Limb (tissue), 2 donors: ENCODE measurements at regions not wholly inside any gene's neighbourhood (a gene's known extent, or its start where the extent isn't known, plus 50 kb on each side); places are given as distances from the start of the nearest gene placed in this dataset.
A peak's percentile ranks its signal among the peaks of the same experiment; 100 is the strongest.
"Not testable (repeated sequence)": the region's sequence is repeated elsewhere in the genome, so short reads cannot be mapped to it uniquely, and the experiment has no call there.

Experiments used
- DNase-seq, 2 donors: peaks; one replicate each; pipeline ENCODE4 v3.0.0-alpha.2; 2016; ENCODE audit errors: extremely low spot score in 2 of 2

DNA sequence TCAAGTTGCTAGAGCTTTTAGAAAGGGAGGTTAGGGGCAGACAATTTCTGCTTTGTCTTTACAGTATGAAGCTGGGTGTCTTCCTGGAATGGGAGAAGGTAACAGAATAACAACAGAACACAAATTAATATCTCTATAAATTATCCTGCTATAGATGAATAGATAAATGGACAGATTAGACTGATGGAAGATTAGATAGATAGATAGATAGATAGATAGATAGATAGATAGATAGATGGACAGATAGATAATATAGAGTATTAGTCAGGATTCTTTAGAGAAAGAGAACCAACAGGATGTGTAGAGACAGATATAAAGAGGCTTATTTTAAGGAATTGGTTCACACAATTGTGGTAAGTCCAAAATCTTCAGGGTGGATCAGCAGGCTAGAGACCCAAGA is 302.2 kb downstream of the BCL11A start:
- DNase-seq = no peak

DNA sequence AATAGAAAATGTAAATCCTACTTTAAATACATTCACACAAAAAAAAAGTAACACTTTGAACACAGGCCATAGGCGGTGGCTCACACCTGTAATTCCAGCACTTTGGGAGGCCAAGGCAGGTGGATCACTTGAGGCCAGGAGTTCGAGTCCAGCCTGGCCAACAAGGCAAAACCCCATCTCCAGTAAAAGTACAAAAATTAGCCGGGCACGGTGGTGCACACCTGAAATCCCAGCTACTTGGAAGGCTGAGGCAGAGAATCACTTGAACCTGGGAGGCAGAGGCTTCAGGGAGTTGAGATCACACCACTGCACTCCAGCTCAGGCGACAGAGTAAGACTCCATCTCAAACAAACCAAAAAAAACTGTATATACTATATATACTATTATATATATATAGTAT is 303.6 kb downstream of the BCL11A start:
- no peak for DNase-seq

DNA sequence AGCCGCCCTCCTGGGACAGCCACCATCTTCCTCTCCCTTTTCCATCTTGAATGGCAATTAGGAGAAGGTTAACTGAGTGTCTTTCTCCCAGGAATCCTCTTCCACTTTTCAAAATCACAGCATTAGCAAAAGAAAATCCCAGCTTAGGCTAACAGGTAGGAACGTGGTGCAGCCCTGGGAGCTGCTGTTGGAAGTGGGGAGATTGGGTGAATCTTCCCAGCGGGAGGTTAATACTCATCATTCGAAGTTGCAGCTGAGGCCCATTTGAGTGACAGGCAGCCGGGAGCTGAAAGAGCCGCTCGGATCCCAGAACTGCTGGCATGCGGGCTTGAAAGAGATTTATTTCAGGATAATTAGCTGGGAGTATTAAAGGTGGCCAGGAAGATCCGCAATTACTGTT is 306.0 kb downstream of the BCL11A start:
- no peak for DNase-seq

DNA sequence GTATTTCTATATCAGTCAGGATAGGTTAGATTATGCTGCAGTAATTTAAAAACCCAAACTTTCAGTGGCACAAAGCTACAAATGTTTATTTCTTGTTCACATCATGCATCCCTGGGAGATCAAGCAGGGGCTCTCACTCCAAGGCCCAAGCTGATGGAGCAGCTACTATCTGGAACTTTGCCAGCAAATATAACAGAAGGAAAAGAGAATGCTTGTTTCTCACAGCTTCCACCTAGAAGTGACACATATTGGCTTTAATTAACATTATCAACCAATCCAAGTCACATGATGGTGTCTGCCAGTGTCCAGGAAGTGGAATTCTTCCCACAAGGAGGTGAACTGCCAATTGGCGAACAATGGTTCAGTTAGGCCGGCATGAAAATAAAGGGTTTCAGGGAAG is 306.9 kb downstream of the BCL11A start:
- DNase-seq = no peak

DNA sequence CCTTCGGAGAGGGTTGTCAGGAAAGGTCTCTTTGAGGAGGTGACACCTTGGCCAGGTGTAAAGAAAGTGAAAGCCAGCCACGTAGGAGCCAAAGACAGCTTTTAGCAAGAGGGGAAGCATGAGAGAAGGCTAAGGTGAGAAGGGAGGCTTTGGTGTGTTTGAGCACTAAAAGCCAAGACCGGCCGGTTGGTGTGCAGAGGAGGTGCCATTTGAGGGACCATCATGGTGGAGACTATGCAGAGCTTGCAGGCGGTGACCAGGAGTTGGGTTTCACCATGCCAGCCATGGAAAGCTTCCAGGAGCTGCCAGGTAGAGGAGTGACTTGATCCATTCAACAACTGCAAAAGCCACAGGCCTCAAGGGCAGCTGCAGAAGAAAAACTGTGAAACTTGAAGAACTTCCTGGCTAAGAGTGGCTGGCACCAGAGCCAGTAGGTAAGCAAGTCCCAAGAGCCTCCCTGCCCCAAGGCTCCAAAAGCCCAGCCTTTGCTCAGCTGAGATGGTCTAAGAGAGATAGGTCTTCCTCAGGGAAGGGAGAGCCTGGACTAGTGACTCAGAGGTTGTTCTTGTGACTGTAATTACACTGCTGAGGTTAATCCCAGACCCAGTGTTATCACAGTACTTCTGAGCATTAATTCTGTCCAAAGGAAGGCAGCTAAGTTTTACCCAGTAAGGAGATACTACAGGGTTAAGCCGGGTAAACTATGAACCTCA is 319.0 kb downstream of the BCL11A start:
- no peak for DNase-seq

DNA sequence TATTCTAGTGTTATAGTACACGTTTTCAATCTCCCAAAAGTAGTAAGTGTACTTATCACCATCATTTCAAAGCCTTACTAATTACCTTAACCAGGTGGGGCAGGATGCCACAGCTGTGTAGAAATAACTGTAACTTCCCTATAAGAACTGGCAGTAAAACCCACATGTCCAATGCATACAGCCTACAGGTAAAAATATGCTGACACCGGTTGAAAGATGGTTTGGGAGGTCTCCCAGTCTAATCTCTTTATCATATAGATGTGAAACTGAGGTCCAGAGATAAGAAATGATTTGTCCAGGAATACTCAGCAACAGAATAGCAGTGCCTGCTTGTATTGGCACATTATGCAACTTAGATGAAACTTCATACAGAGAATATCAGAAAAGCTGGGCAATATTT is 322.9 kb downstream of the BCL11A start:
- DNase-seq = no peak

DNA sequence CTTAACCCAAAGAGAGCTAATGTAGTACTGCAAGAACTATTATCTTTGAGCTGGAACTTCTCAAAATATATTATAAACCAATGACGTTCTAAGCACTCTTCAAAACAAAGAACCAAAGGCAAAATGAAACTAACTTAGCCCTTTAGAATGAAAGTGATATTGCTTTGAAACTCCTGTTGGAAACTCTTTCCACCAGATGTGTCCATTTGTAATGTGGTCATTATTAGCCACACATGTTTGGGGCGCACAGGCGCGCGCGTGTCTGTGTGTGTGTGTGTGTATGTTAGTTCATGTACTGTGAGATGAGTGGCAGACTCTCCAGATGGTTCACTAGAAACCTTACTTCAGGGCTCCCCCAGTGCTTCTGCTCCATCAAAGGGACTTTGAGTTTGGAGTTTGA is 323.4 kb downstream of the BCL11A start:
- DNase-seq = no peak

DNA sequence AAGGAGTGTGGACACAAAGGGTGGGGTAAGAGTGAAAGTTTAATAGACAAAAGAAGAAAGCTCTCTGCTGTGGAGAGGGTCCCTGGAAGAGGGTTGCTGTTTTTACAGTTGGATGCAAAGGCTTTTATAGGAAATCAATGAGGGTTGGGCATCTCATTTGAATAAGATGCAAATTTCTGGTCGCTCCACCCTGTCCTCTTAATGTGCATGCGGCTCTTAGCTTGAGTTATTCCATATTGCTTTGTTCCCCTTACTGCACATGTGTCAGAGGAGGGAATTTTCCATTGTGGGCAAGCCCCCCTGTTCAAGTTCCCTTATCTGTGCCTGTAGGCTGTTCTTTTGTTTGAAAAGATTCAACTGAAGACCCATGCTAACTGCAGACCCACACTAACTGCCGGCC is 326.5 kb downstream of the BCL11A start:
- no peak for DNase-seq

DNA sequence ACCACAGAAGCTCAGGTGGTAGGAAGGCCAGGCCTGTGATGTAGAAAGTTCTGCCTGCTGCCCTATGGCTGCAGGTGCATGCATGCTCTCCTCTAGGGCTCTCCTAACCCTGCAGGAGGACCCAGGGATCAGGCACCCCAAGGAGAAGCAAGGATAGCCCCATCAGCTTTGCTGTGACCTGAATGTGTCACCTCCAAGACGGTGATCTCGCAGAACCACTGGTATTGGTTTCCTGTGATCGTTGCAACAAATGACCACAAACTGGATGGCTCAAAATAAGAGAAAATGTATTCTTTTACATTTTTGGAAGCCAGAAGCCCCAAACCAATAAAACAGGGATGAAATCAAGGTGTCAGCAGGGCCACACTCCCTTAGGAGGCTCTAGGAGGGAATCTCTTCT is 327.3 kb downstream of the BCL11A start:
- no peak for DNase-seq

DNA sequence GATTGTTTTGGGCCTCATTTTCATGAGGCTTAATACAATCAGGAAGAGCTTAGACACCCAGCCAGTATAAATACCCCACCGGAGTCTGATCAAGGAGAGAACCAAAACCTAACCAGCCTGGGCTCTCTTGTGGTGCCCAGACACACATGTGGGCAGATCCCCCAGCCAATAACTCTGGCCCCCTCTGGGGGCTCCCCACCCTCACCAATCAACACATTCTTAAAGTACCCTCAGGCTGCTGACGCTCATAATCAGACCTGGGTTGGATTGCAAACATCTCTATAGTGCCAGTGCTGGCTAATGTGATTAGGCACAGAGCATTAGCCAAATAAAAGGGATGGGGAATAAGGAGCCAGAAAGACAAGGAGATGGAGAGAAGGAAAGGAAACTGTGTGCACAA is 329.6 kb downstream of the BCL11A start:
- no peak for DNase-seq

DNA sequence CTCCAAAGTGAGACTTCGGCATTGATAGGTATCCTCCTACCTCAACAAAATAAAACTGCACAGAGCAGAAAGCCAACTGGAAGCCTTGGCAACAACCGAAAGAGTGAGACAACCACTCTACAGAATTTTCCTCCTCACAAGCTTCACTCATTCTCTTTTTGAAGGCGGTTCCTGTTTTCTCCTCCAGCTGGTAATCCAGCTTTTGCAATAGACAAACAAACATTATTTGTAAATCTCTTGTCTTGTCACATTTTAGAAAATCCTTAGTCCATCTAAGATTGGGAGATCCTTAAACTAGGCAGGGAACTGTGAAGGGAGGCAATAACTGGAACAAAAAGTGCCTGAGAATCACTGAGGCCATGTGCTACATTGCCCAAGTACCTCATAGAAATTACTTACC is 332.4 kb downstream of the BCL11A start:
- no peak for DNase-seq

DNA sequence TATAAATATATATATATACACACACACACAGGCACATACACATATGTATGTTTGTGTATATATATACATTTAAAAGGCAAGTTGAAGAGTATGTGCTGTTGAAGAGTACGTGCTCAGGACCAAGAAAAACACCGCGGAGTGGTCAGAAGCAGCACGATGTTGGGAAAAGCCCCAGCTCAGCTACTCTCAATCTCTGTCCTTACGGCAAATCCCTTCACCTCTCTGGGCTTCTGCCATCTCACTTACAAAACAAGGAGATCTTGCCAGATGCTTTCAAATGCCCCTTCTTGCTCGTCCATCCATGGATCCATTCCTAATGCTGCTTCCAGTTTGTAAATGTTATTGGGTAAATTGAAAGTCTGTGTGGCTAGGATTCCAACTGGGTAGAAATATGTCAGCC is 333.9 kb downstream of the BCL11A start:
- DNase-seq = no peak

DNA sequence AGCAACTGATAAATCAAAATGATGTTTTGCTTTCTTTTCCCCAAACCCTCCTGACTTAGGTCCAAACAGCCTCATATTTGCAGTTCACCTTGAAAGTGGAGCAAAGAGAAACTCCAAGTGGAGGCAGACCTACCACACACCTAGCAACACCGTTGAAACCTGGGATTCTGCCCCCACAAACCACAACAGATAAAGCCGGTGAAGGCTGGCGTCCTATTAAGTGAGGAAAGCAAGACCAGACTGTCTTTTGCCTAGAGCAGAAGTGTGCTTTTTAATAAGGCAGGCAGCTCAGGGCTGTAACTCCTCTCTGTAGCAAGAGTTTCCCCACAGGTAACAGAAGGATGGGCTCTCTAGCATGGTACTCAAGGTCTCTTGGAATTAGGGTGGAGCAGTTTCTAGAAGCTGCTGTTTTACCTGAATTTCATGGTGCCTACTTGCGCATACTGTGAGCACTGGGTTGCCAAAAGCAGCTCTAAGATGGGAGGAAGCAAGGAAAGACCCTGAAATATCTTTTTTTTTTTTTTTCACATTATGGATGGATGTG is 336.9 kb downstream of the BCL11A start:
- DNase-seq = no peak

DNA sequence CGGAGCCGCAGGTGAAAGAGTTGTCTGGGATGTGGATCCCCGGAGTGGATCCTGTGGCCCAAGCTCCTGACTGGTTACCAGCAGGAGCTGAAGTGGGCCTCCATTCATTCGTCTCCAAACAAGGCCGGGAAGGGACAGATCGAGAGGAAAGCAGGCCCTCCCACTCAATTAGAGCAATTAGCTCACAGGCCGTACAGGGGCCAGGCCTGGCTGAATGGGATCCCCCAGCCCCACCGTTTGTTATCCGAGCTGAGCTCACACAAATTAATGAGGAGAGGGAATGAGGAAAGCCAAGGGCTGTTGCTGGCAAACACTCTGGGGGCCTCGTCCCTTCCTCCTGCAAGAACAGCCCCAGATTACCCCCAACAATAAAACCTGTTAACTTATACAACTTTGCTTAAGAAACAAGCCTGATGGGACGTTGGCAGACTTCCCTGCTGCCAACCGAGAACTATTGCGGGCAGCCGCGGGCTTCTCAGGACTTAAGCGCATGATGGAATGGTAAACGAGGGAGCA is 338.0 kb downstream of the BCL11A start:
- peak in 1 of 2 donors; percentile 56 for DNase-seq

DNA sequence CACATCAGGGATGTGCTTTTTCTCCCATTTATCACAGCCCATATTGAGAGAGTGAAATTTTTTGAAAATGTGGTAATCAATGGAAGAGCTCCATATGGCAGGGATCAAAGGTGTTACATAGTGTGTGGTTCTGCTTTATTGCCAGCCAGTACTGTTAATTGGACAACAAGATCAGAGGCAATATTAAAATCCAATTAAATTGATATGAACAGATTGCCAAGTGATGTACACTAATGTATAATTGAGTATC is 338.9 kb downstream of the BCL11A start:
- DNase-seq = no peak

DNA sequence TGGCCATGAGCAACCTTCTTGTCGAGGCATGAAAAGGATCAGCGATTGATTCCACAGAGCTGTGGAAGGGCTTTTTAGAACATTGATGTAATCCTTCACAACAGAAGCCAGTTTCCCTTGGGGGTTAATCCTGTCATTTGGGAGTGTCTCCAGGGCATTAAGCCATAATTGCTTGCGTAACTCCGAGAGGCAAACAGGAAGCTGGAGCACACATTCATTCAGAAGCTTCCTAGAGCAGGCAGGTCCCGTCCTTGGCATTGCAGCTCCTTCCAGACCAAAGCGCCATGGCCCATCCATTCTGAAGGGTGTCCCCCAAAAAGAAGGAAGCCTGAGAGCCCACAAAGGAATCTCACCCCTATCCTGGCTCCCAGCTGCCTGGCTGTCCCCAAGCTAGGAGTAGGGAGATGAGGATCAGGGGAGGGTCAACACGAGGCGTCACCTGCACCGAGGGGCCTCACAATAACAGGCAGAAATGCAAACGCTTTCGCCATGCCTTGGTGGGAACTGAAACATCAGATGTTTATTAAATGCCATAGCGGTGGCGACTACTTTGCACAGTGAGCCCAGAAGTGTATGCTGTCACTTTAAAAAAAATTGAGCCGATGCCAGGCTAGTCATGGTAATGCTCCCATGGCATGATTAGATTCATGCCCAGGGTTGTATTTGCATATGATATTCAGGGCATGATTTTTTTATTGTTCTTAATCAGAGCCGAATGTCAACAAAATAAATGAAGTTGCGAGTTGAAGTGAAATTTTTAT is 339.4 kb downstream of the BCL11A start:
- no peak for DNase-seq

DNA sequence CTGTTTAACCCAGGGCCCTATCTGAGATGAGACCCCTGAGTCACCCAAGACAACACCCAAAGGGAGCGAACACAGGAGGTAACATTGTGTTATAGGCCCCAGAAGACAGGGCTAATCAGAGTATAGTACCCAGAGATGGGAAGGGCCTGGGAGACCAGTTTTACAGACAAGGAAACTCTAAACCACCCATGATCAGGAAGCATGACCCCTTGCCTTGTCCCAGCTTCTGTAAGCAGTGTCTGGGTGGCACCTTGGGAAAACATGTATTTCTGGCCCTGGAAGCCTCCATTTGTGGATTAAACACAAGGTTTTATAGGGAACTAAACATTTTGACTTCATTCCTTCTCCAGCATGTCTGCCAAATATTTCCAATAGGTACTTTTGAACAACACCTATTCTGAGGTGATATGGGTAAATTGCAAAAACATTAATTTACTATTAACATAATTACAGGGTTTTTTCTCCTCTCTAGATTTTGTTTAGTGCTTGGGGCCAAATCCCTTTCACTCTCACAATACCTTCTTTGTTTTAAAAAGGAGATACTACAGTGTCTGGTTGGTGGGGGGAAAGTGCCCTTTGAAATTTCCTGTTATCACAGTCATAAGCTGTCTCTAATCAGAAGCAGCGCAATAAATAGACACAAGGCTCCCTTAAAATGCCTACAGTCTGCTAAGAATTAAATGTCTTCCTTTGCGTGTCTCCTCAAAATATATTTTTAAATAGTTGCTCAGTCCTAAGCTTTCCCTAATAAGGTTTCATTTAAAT is 341.1 kb downstream of the BCL11A start:
- DNase-seq = no peak

DNA sequence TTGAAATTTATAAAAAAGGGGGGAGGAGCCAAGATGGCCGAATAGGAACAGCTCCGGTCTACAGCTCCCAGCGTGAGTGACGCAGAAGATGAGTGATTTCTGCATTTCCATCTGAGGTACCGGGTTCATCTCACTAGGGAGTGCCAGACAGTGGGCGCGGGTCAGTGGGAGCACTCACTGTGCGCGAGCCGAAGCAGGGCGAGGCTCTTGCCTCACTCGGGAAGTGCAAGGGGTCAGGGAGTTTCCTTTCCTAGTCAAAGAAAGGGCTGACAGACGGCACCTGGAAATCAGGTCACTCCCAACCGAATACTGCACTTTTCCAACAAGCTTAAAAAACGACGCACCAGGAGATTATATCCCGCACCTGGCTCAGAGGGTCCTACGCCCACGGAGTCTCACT is 364.4 kb downstream of the BCL11A start:
- DNase-seq = not testable (repeated sequence)

DNA sequence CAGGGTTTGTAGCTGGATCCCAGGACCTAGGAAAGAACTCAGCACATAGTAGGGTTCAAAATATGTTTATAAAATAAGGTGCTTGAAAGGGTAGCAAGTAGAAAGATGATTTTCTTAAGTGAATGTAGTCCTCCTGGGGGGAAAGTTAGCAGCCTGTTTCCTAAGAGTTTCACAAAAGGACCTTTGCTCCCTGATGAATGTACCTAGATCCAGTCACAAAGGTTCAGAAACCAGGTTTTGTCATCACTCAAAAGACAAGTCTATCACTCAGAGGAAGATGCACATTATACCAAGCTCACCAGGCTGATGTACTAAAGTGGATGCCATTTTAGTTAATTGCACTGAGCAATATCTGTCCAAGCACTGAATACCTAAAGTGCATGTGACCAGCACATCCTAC is 378.2 kb downstream of the BCL11A start:
- DNase-seq = no peak

DNA sequence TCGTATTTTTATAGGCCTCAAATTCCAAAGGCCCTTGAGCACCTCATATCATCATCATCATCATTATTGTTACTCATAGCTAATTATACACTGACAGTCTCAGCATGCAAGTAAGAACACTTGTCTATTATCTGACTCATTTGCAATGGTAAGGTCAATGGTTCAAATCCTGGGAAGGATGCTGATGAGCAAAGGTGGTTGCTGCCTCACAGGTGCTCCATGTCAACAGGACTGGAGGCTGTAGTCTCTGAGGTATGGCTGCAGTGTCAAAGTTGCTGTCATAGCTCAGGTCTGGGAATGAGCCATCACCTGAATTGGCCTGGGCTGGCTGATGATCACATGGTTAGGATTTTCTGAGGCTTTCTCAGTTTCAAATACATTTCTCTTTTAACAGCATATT is 379.3 kb downstream of the BCL11A start:
- no peak for DNase-seq

DNA sequence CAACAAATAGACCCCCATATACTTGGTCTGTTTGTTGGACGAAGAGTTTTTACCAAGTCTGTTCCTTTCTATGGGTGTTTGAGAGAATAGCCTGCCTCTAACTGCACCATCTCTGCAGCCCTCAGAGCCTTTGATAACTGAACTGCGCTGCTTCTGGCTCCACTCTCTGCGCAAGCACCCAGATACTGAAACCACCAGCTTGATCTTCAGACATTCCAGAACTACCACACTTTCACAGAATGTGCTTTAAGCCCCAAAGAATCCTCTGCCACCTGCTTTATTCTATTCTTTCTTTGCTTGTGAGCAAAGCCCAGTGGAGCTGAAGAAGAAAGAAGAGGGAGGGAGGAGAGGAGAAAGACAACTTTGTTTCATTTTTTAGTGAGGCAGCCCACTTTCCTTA is 380.7 kb downstream of the BCL11A start:
- no peak for DNase-seq

DNA sequence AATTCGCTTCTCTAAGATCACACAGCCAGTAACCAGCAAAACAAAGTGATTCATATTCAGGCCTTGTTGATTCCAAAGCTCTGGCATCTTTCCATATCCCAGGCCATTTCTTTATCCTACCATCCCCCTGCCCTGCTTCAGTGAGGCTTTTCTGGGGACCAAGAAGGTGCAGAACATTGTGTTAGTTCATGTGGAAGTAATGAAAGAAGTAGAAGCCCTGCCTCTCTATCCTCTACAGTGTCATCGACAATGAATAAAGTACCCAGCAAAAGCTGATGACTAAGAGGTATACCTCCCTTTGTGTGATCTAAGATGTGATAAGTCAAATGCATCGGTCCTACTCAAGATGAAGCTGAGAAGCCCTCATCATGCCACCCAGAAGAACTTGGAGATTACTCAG is 383.2 kb downstream of the BCL11A start:
- no peak for DNase-seq
